HEK293 (cell line): ENCODE measurements at regions not wholly inside any gene's neighbourhood (a gene's known extent, or its start where the extent isn't known, plus 50 kb on each side); places are given as distances from the start of the nearest gene placed in this dataset.

Experiments used
- CTCF ChIA-PET: fragments of 350-600 bp; formaldehyde crosslinking; extraction: SDS; loops from one replicate; lab custom pipeline; 2021; ENCODE audit warnings: antibody characterized with exemption; lab: Yijun Ruan, JAX
- POLR2A ChIA-PET: fragments of 300-600 bp; formaldehyde crosslinking; extraction: SDS; loops from one replicate; lab custom pipeline; 2020; ENCODE audit warnings: antibody characterized with exemption, inconsistent platforms; lab: Yijun Ruan, JAX
- H3K27ac ChIP-seq: fragments of 200-500 bp; sonication (Bioruptor generic); 2 replicates; pipeline ENCODE4 v1.5.1; 2014; ENCODE audit warnings: low read depth, low read length, control low read depth, inconsistent platforms; ENCODE audit errors: extremely low read depth
- H3K36me3 ChIP-seq, 2 experiments: fragments of 200-500 bp in 1 of 2; sonication (Bioruptor generic) in 1 of 2; 1 replicate in 1 of 2; 2 replicates in 1 of 2; pipeline ENCODE4 v1.5.1; 2014 to 2017; ENCODE audit warnings: inconsistent platforms in 2 of 2, low read length in 2 of 2; ENCODE audit not compliant: control insufficient read depth in 2 of 2, insufficient read depth in 1 of 2
- H3K4me1 ChIP-seq: fragments of 200-500 bp; sonication (Bioruptor generic); 2 replicates; pipeline ENCODE4 v1.5.1; 2014; ENCODE audit warnings: mild to moderate bottlenecking, low read length, inconsistent platforms; ENCODE audit not compliant: control insufficient read depth, insufficient read depth
- H3K4me3 ChIP-seq: 2 replicates; pipeline ENCODE4 v1.5.1; 2011; ENCODE audit warnings: low read depth, mild to moderate bottlenecking, control low read depth, low read length, moderate library complexity
- H3K9me3 ChIP-seq: fragments of 200-500 bp; sonication (Bioruptor generic); 2 replicates; pipeline ENCODE4 v1.5.1; 2014; ENCODE audit warnings: low read depth, low read length, inconsistent platforms; ENCODE audit not compliant: control insufficient read depth, insufficient read depth
- KLF7 ChIP-seq: fragments of 450-650 bp; formaldehyde crosslinking; IDR thresholded peaks from 2 replicates; pipeline ENCODE4 v1.5.1; 2016; ENCODE audit warnings: missing biosample characterization, missing genetic modification characterization, borderline replicate concordance
- MYNN ChIP-seq: fragments of 450-650 bp; formaldehyde crosslinking; IDR thresholded peaks from 2 replicates; pipeline ENCODE4 v1.5.1; 2016; ENCODE audit warnings: missing biosample characterization, missing genetic modification characterization, borderline replicate concordance
- SETDB1 ChIP-seq: IDR thresholded peaks from one replicate; pipeline ENCODE4 v1.6.1; 2017; ENCODE audit warnings: mild to moderate bottlenecking, low read length, moderate library complexity, mixed read lengths; ENCODE audit not compliant: insufficient read length
- ZNF132 ChIP-seq: fragments of 450-650 bp; formaldehyde crosslinking; IDR thresholded peaks from 2 replicates; pipeline ENCODE4 v1.5.1; 2017; ENCODE audit warnings: missing biosample characterization, missing genetic modification characterization, borderline replicate concordance
- ZNF133 ChIP-seq: fragments of 450-650 bp; formaldehyde crosslinking; IDR thresholded peaks from 2 replicates; pipeline ENCODE4 v1.5.1; 2016; ENCODE audit warnings: missing biosample characterization, missing genetic modification characterization
- ZNF140 ChIP-seq: fragments of 450-650 bp; formaldehyde crosslinking; IDR thresholded peaks from 2 replicates; pipeline ENCODE4 v1.5.1; 2016; ENCODE audit warnings: missing biosample characterization, missing genetic modification characterization
- ZNF211 ChIP-seq: fragments of 450-650 bp; formaldehyde crosslinking; IDR thresholded peaks from 2 replicates; pipeline ENCODE4 v1.5.1; 2016; ENCODE audit warnings: low read depth, missing biosample characterization, missing genetic modification characterization
- ZNF214 ChIP-seq: fragments of 450-650 bp; formaldehyde crosslinking; IDR thresholded peaks from 2 replicates; pipeline ENCODE4 v1.5.1; 2017; ENCODE audit warnings: missing biosample characterization, mild to moderate bottlenecking, missing genetic modification characterization, borderline replicate concordance
- ZNF266 ChIP-seq: fragments of 450-650 bp; formaldehyde crosslinking; IDR thresholded peaks from 2 replicates; pipeline ENCODE4 v1.5.1; 2016; ENCODE audit warnings: missing biosample characterization, missing genetic modification characterization, low read depth
- ZNF274 ChIP-seq, 2 experiments: fragments of 200-500 bp in 1 of 2; fragments of 450-650 bp in 1 of 2; sonication (Bioruptor generic) in 1 of 2; formaldehyde crosslinking in 1 of 2; IDR thresholded peaks; 2 replicates each; pipeline versions ENCODE4 v1.5.1 to v1.6.1; 2014 to 2016; ENCODE audit warnings: borderline replicate concordance in 1 of 2, inconsistent platforms in 1 of 2, low read length in 1 of 2, missing biosample characterization in 1 of 2, missing genetic modification characterization in 1 of 2
- ZNF311 ChIP-seq: fragments of 450-650 bp; formaldehyde crosslinking; IDR thresholded peaks from 2 replicates; pipeline ENCODE4 v1.5.1; 2017; ENCODE audit warnings: missing biosample characterization, missing genetic modification characterization, borderline replicate concordance
- ZNF510 ChIP-seq: fragments of 450-650 bp; formaldehyde crosslinking; IDR thresholded peaks from 2 replicates; pipeline ENCODE4 v1.5.1; 2018; ENCODE audit warnings: mild to moderate bottlenecking, missing genetic modification characterization, missing biosample characterization; ENCODE audit not compliant: insufficient replicate concordance
- ZNF514 ChIP-seq: fragments of 450-650 bp; formaldehyde crosslinking; IDR thresholded peaks from 2 replicates; pipeline ENCODE4 v1.5.1; 2016; ENCODE audit warnings: missing biosample characterization, missing genetic modification characterization
- ZNF530 ChIP-seq: fragments of 450-650 bp; formaldehyde crosslinking; IDR thresholded peaks from 2 replicates; pipeline ENCODE4 v1.5.1; 2016; ENCODE audit warnings: low read depth, missing biosample characterization, missing genetic modification characterization
- ZNF544 ChIP-seq: fragments of 450-650 bp; formaldehyde crosslinking; IDR thresholded peaks from 2 replicates; pipeline ENCODE4 v1.5.0; 2017; ENCODE audit warnings: missing biosample characterization, missing genetic modification characterization
- ZNF664 ChIP-seq: fragments of 450-650 bp; formaldehyde crosslinking; IDR thresholded peaks from 2 replicates; pipeline ENCODE4 v1.5.1; 2016; ENCODE audit warnings: missing biosample characterization, missing genetic modification characterization
- ZNF76 ChIP-seq: fragments of 450-650 bp; formaldehyde crosslinking; IDR thresholded peaks from 2 replicates; pipeline ENCODE4; 2016; ENCODE audit warnings: low read depth, missing biosample characterization, missing genetic modification characterization, borderline replicate concordance
- ZNF768 ChIP-seq: fragments of 450-650 bp; formaldehyde crosslinking; IDR thresholded peaks from 2 replicates; pipeline ENCODE4 v1.5.1; 2018; ENCODE audit warnings: missing biosample characterization, mild to moderate bottlenecking, missing genetic modification characterization
- ZNF776 ChIP-seq: fragments of 450-650 bp; formaldehyde crosslinking; IDR thresholded peaks from 2 replicates; pipeline ENCODE4 v1.5.0; 2017; ENCODE audit warnings: missing biosample characterization, missing genetic modification characterization, borderline replicate concordance
- ZSCAN23 ChIP-seq: fragments of 450-650 bp; formaldehyde crosslinking; IDR thresholded peaks from 2 replicates; pipeline ENCODE4 v1.5.1; 2016; ENCODE audit warnings: missing biosample characterization, missing genetic modification characterization
- TF ChIP-seq, protein P1 (sequence below): fragments of 450-650 bp; formaldehyde crosslinking; IDR thresholded peaks from 2 replicates; pipeline ENCODE4 v1.5.1; 2017; ENCODE audit warnings: missing biosample characterization, missing genetic modification characterization
- TF ChIP-seq, protein P2 (sequence below): fragments of 450-650 bp; formaldehyde crosslinking; IDR thresholded peaks from 2 replicates; pipeline ENCODE4 v1.5.1; 2017; ENCODE audit warnings: missing biosample characterization, missing genetic modification characterization
- TF ChIP-seq, protein P3 (sequence below): sonication (generic); formaldehyde crosslinking; IDR thresholded peaks from 2 replicates; pipeline ENCODE4 v1.8.1; 2022; ENCODE audit warnings: mild to moderate bottlenecking, moderate library complexity, missing genetic modification reagents
- TF ChIP-seq, protein P4 (sequence below): fragments of 450-650 bp; formaldehyde crosslinking; IDR thresholded peaks from 2 replicates; pipeline ENCODE4 v1.5.1; 2016; ENCODE audit warnings: missing biosample characterization, missing genetic modification characterization

DNA sequence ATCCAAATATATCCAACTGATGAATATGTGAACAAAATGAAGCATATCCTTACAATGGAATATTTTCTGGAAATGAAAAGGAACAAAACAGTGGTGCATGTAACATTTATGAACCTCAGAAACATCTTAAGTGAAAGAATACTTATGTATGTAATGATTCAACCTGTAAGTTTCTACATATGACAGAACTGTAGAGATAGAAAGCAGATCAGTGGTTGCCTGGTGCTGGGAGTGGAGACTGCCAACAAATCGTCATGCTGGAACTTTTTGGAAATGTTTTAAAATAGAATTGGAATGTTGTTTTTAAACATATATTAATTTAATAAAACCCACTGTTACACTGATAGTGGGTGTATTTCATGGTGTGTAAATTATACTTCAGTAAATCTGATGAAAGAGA lies 667.5 kb downstream of the RAPGEF2 start:
- Histone ChIP-seq H3K4me1 (no peaks in the 10 kb centered on the region), H3K9me3 (no peaks in the 10 kb centered on the region), H3K27ac (no peak overlapping the region), H3K4me3 (no peak overlapping the region), H3K36me3 (no peaks in the 10 kb centered on the region)
- ChIA-PET POLR2A (no interaction called here), CTCF (interaction anchor here (0.6 kb wide), 1 partner anchor 32 kb away, joined by 3 read pairs; no protein-coding TSS in a partner anchor)
- TF ChIP-seq ZNF530 (no peak), ZNF768 (tag by site-specific recombination) (no peak)
- TF ChIP-seq, protein P1, sequence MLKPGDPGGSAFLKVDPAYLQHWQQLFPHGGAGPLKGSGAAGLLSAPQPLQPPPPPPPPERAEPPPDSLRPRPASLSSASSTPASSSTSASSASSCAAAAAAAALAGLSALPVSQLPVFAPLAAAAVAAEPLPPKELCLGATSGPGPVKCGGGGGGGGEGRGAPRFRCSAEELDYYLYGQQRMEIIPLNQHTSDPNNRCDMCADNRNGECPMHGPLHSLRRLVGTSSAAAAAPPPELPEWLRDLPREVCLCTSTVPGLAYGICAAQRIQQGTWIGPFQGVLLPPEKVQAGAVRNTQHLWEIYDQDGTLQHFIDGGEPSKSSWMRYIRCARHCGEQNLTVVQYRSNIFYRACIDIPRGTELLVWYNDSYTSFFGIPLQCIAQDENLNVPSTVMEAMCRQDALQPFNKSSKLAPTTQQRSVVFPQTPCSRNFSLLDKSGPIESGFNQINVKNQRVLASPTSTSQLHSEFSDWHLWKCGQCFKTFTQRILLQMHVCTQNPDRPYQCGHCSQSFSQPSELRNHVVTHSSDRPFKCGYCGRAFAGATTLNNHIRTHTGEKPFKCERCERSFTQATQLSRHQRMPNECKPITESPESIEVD: no peak

DNA sequence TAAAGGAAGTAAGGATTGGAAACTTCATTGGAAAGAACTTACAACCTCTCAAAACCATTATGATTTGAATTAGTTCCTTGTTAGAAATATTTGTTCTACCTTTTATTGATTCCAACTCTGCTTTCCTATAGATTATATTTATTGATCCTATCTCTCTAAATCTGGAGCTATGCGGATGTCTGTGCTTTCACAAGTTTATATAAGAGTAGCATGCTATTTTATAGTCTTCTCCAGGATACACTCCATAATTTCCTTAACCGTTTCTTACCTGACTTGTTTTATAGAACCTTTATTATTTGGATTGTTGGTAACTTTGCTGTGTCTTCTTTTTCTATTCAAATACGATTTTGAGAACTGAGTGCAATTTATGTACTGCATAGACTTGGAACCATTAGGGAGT lies 668.1 kb downstream of the RAPGEF2 start:
- Histone ChIP-seq H3K9me3 (no peaks in the 10 kb centered on the region), H3K36me3 (no peaks in the 10 kb centered on the region), H3K27ac (no peak overlapping the region), H3K4me1 (no peaks in the 10 kb centered on the region), H3K4me3 (no peak overlapping the region)
- ChIA-PET POLR2A (no interaction called here), CTCF (no interaction called here)
- no peak for TF ChIP-seq SETDB1
- TF ChIP-seq, protein P2, sequence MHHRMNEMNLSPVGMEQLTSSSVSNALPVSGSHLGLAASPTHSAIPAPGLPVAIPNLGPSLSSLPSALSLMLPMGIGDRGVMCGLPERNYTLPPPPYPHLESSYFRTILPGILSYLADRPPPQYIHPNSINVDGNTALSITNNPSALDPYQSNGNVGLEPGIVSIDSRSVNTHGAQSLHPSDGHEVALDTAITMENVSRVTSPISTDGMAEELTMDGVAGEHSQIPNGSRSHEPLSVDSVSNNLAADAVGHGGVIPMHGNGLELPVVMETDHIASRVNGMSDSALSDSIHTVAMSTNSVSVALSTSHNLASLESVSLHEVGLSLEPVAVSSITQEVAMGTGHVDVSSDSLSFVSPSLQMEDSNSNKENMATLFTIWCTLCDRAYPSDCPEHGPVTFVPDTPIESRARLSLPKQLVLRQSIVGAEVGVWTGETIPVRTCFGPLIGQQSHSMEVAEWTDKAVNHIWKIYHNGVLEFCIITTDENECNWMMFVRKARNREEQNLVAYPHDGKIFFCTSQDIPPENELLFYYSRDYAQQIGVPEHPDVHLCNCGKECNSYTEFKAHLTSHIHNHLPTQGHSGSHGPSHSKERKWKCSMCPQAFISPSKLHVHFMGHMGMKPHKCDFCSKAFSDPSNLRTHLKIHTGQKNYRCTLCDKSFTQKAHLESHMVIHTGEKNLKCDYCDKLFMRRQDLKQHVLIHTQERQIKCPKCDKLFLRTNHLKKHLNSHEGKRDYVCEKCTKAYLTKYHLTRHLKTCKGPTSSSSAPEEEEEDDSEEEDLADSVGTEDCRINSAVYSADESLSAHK: no peak
- no peak for TF ChIP-seq ZNF274 (IDR thresholded peaks at IDR 0.05; ENCODE audit: low read length)
- no peak for TF ChIP-seq ZNF274 (tag by site-specific recombination; IDR thresholded peaks at IDR 0.05; ENCODE audit: borderline replicate concordance)
- TF ChIP-seq, protein P3, sequence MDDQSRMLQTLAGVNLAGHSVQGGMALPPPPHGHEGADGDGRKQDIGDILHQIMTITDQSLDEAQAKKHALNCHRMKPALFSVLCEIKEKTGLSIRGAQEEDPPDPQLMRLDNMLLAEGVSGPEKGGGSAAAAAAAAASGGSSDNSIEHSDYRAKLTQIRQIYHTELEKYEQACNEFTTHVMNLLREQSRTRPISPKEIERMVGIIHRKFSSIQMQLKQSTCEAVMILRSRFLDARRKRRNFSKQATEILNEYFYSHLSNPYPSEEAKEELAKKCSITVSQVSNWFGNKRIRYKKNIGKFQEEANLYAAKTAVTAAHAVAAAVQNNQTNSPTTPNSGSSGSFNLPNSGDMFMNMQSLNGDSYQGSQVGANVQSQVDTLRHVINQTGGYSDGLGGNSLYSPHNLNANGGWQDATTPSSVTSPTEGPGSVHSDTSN (CRISPR knock-in tag): no peak
- TF ChIP-seq, protein P4, sequence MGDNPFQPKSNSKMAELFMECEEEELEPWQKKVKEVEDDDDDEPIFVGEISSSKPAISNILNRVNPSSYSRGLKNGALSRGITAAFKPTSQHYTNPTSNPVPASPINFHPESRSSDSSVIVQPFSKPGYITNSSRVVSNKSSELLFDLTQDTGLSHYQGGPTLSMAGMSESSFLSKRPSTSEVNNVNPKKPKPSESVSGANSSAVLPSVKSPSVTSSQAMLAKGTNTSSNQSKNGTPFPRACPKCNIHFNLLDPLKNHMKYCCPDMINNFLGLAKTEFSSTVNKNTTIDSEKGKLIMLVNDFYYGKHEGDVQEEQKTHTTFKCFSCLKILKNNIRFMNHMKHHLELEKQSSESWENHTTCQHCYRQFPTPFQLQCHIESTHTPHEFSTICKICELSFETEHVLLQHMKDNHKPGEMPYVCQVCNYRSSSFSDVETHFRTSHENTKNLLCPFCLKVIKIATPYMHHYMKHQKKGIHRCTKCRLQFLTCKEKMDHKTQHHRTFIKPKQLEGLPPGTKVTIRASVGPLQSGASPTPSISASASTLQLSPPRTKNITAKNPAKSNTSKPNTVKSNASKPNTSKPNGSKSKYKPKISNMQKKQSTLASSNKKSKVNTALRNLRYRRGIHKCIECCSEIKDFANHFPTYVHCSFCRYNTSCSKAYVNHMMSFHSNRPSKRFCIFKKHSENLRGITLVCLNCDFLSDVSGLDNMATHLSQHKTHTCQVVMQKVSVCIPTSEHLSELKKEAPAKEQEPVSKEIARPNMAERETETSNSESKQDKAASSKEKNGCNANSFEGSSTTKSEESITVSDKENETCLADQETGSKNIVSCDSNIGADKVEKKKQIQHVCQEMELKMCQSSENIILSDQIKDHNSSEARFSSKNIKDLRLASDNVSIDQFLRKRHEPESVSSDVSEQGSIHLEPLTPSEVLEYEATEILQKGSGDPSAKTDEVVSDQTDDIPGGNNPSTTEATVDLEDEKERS (tag by site-specific recombination): no peak
- TF ChIP-seq ZNF211: no peak
- no peak for TF ChIP-seq ZNF514 (tag by site-specific recombination)
- no peak for TF ChIP-seq ZNF140 (tag by site-specific recombination)
- no peak for TF ChIP-seq ZNF510

DNA sequence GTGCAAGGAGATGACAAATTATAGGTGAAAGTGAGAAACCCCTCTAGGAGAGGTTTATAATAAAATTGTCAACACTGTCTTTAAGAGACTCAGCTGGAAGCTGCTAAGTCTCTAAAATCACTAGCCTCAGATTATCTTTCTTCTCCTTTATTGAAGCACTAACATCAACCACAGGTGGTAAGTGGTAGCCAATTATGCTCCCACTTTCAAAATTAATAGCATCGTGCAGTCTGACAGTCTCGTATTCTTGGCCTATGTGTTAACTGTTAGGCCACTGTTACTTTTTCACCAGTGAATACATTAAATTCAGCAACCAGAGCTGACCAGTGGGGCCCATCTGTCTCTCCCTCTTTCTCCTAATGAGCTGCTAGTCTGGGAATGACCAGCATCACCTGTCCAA lies 674.1 kb downstream of the RAPGEF2 start:
- no peak overlapping the region for H3K27ac ChIP-seq
- H3K4me3 ChIP-seq: no peak overlapping the region
- H3K9me3 ChIP-seq: no peaks in the 10 kb centered on the region
- no peaks in the 10 kb centered on the region for H3K36me3 ChIP-seq
- ChIA-PET CTCF (interaction anchor here (0.6 kb wide), 1 partner anchor 283 kb away, joined by 4 read pairs; no protein-coding TSS in a partner anchor), POLR2A (no interaction called here)
- no peaks in the 10 kb centered on the region for H3K4me1 ChIP-seq
- TF ChIP-seq ZSCAN23 (no peak), ZNF211 (no peak), ZNF664 (no peak), MYNN (no peak), ZNF214 (tag by site-specific recombination) (no peak), ZNF133 (tag by site-specific recombination) (no peak), ZNF311 (tag by site-specific recombination) (no peak), KLF7 (no peak), ZNF544 (tag by site-specific recombination) (no peak), ZNF776 (tag by site-specific recombination) (no peak), ZNF266 (tag by site-specific recombination) (no peak), ZNF132 (no peak), ZNF76 (tag by site-specific recombination) (no peak)
